SK-N-MC (cell line): ENCODE measurements at regions not wholly inside any gene's neighbourhood (a gene's known extent, or its start where the extent isn't known, plus 50 kb on each side); places are given as distances from the start of the nearest gene placed in this dataset.

Source experiments
- EZH2 ChIP-seq: fragments of 200-600 bp; sonication (generic); IDR thresholded peaks from one replicate; pipeline ENCODE4 v1.6.1; 2017; ENCODE audit warnings: antibody characterized with exemption
- POLR2AphosphoS5 ChIP-seq: IDR thresholded peaks from 2 replicates; pipeline ENCODE4 v1.6.1; 2012; ENCODE audit warnings: mild to moderate bottlenecking, low read depth, low read length, borderline replicate concordance

- no peak for TF ChIP-seq POLR2AphosphoS5
- no peak for TF ChIP-seq EZH2
These were observed 164.8 kb downstream of the MYCN start for GRCh38 chr2:16104949-16105668.
